CD8-positive, alpha-beta memory T cell (primary cell): ENCODE measurements at regions not wholly inside any gene's neighbourhood (a gene's known extent, or its start where the extent isn't known, plus 50 kb on each side); places are given as distances from the start of the nearest gene placed in this dataset.
A peak's percentile ranks its signal among the peaks of the same experiment; 100 is the strongest.

Source experiments
- CTCF ChIA-PET: fragments of 350-600 bp; sonication (Branson Sonifier 250); formaldehyde crosslinking; loops from one replicate; lab custom pipeline; 2021; ENCODE audit warnings: antibody characterized with exemption; lab: Charles Lee
- POLR2A ChIA-PET: fragments of 350-600 bp; sonication (Branson Sonifier 250); formaldehyde crosslinking; loops from one replicate; lab custom pipeline; 2021; ENCODE audit warnings: antibody characterized with exemption; lab: Charles Lee
- DNase-seq, 5 donors: peaks; one replicate each; pipeline versions ENCODE4 v3.0.0 to v3.0.0-alpha.2; 2020 to 2022; ENCODE audit warnings: mixed read lengths in 1 of 5
- H3K27ac ChIP-seq: one replicate; pipeline ENCODE4 v1.7.0; 2013; ENCODE audit warnings: low read depth, mild to moderate bottlenecking, low read length, moderate library complexity
- H3K27me3 ChIP-seq: 2 replicates; pipeline ENCODE4 v1.7.0; 2013; ENCODE audit warnings: low read length, mild to moderate bottlenecking; ENCODE audit not compliant: insufficient read depth, poor library complexity, severe bottlenecking
- H3K36me3 ChIP-seq: 2 replicates; pipeline ENCODE4 v1.7.0; 2013; ENCODE audit warnings: mild to moderate bottlenecking, low read length, moderate library complexity; ENCODE audit not compliant: insufficient read depth
- H3K4me1 ChIP-seq: 2 replicates; pipeline ENCODE4 v1.7.0; 2013; ENCODE audit warnings: mild to moderate bottlenecking, low read length, moderate library complexity; ENCODE audit not compliant: insufficient read depth
- H3K4me3 ChIP-seq: 2 replicates; pipeline ENCODE4 v1.7.0; 2013; ENCODE audit warnings: mild to moderate bottlenecking, low read length
- H3K9me3 ChIP-seq: 2 replicates; pipeline ENCODE4 v1.7.0; 2013; ENCODE audit warnings: mild to moderate bottlenecking, low read length
- H3K27ac Mint-ChIP-seq, 8 donors: one replicate each; pipeline ENCODE4 v1.8.0; 2020 to 2021; ENCODE audit warnings: mixed read lengths in 8 of 8, mild to moderate bottlenecking in 6 of 8, inconsistent platforms in 3 of 8, moderate library complexity in 3 of 8
- H3K27me3 Mint-ChIP-seq, 2 donors: one replicate each; pipeline ENCODE4 v1.8.0; 2020 to 2021; ENCODE audit warnings: mixed read lengths in 2 of 2, mild to moderate bottlenecking in 1 of 2, moderate library complexity in 1 of 2
- H3K36me3 Mint-ChIP-seq, 3 donors: one replicate each; pipeline ENCODE4 v1.8.0; 2020 to 2021; ENCODE audit warnings: mixed read lengths in 3 of 3, inconsistent platforms in 1 of 3, mild to moderate bottlenecking in 1 of 3
- H3K4me1 Mint-ChIP-seq, 3 donors: one replicate each; pipeline ENCODE4 v1.8.0; 2020 to 2021; ENCODE audit warnings: mixed read lengths in 3 of 3, inconsistent platforms in 1 of 3, mild to moderate bottlenecking in 1 of 3
- H3K4me3 Mint-ChIP-seq, 7 donors: one replicate each; pipeline ENCODE4 v1.8.0; 2020 to 2021; ENCODE audit warnings: mixed read lengths in 7 of 7, mild to moderate bottlenecking in 6 of 7, moderate library complexity in 4 of 7, inconsistent platforms in 2 of 7
- H3K9me3 Mint-ChIP-seq, 5 donors: one replicate each; pipeline ENCODE4 v1.8.0; 2020 to 2022; ENCODE audit warnings: mixed read lengths in 5 of 5, mild to moderate bottlenecking in 3 of 5, moderate library complexity in 2 of 5, inconsistent platforms in 1 of 5

- POLR2A ChIA-PET = no interaction called here
- Histone ChIP-seq H3K27me3 (no peaks in the 10 kb centered on the region), H3K36me3 (no peaks in the 10 kb centered on the region), H3K9me3 (no peaks in the 10 kb centered on the region), H3K4me3 (no peak overlapping the region), H3K27ac (no peak overlapping the region), H3K4me1 (no peaks in the 10 kb centered on the region)
- Mint-ChIP-seq H3K36me3 (peaks cover 0 to 6% (median 6%) of the 10 kb centered on the region in 3 donors), H3K27me3 (no peaks in the 10 kb centered on the region), H3K4me1 (no peaks in the 10 kb centered on the region), H3K27ac (peak overlapping the region in 1 of 8 donors; percentile 11), H3K9me3 (no peaks in the 10 kb centered on the region), H3K4me3 (no peak overlapping the region)
- no peak for DNase-seq
- CTCF ChIA-PET = interaction anchor here (1.4 kb wide), 1 partner anchor 8 kb away, joined by 3 read pairs; no protein-coding TSS in a partner anchor
These were observed 111.0 kb downstream of the BEGAIN start for GRCh38 chr14:100476012-100476822.

GRCh38 chr14:100484531-100485267, 102.5 kb downstream of the BEGAIN start:
- ChIA-PET CTCF (no interaction called here), POLR2A (no interaction called here)
- no peak for DNase-seq
- Mint-ChIP-seq H3K4me3 (no peak overlapping the region), H3K36me3 (peaks cover 15 to 19% (median 17%) of the 10 kb centered on the region in 3 donors), H3K4me1 (peaks cover 17 to 35% (median 26%) of the 10 kb centered on the region in 3 donors), H3K9me3 (no peaks in the 10 kb centered on the region), H3K27me3 (no peaks in the 10 kb centered on the region), H3K27ac (no peak overlapping the region)
- Histone ChIP-seq H3K27ac (no peak overlapping the region), H3K27me3 (no peaks in the 10 kb centered on the region), H3K4me1 (peaks cover 10% of the 10 kb centered on the region), H3K9me3 (no peaks in the 10 kb centered on the region), H3K36me3 (no peaks in the 10 kb centered on the region), H3K4me3 (no peak overlapping the region)

- Mint-ChIP-seq H3K27me3 (no peaks in the 10 kb centered on the region), H3K4me3 (no peak overlapping the region), H3K9me3 (no peaks in the 10 kb centered on the region), H3K4me1 (peaks cover 17 to 35% (median 26%) of the 10 kb centered on the region in 3 donors), H3K27ac (no peak overlapping the region), H3K36me3 (peaks cover 16 to 19% (median 17%) of the 10 kb centered on the region in 3 donors)
- Histone ChIP-seq H3K27ac (no peak overlapping the region), H3K4me3 (no peak overlapping the region), H3K4me1 (peaks cover 10% of the 10 kb centered on the region), H3K9me3 (no peaks in the 10 kb centered on the region), H3K27me3 (no peaks in the 10 kb centered on the region), H3K36me3 (no peaks in the 10 kb centered on the region)
- ChIA-PET CTCF (no interaction called here), POLR2A (no interaction called here)
- DNase-seq = peak; percentile 17 to 71 (median 35)
These were observed 101.0 kb downstream of the BEGAIN start for GRCh38 chr14:100486025-100486828.
